ENCODE measurements at regions not wholly inside any gene's neighbourhood (a gene's known extent, or its start where the extent isn't known, plus 50 kb on each side); places are given as distances from the start of the nearest gene placed in this dataset.

DNA sequence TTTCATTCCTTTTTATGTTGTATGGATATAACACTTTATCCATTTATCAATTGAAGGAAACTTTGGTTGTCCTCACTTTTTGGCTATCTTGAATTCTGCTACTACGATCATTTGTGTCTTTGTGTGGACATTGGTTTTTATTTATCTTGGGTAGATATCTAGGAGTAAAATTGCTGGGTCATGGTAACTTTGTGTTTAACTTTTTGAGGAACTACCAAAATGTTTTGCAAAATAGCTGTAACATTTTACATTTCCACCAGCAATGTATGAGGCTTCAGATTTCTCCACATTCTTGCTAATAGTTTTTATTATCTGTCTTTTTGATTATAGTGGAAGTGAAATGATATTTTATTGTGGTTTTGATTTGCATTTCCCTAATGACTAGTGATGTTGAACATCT, 55.6 kb downstream of the TLNRD1 start (continued):
- TF ChIP-seq MAFK (IDR thresholded peaks at IDR 0.05; ENCODE audit: low read length) (peak; percentile 49; the same call in 1 of the 2 replicates), SMARCC2 (IDR thresholded peaks at IDR 0.05; ENCODE audit: low read depth) (peak; percentile 60; the same call in 1 of the 2 replicates), PRMT5 (CRISPR knock-in tag; IDR thresholded peaks at IDR 0.05) (no peak), BACH1 (tag; IDR thresholded peaks at IDR 0.05) (peak; percentile 83), GTF3C2 (IDR thresholded peaks at IDR 0.05; ENCODE audit: borderline replicate concordance, extremely low read depth, insufficient read length) (no peak), SMARCA4 (IDR thresholded peaks at IDR 0.05) (peak; percentile 38; the same call in 1 of the 2 replicates), HMG20A (CRISPR knock-in tag; conservative IDR thresholded peaks at IDR 0.05) (no peak), SMARCE1 (IDR thresholded peaks at IDR 0.05) (peak; percentile 65; the same call in 1 of the 2 replicates), MAFG (tag; conservative IDR thresholded peaks at IDR 0.05) (peak; percentile 93), FOXJ3 (CRISPR knock-in tag; IDR thresholded peaks at IDR 0.05) (no peak), POLR2AphosphoS5 (IDR thresholded peaks at IDR 0.05; ENCODE audit: control insufficient read depth, insufficient read depth, low read depth, low read length) (no peak), TCF7L2 (IDR thresholded peaks at IDR 0.05; ENCODE audit: low read depth, low read length) (no peak), ZBTB17 (CRISPR knock-in tag; IDR thresholded peaks at IDR 0.05) (no peak), ZNF280B (CRISPR knock-in tag; IDR thresholded peaks at IDR 0.05) (no peak), ZNF511 (CRISPR knock-in tag; IDR thresholded peaks at IDR 0.05) (no peak), ZNF584 (CRISPR knock-in tag; IDR thresholded peaks at IDR 0.05; ENCODE audit: low read depth) (no peak), TEAD2 (tag; IDR thresholded peaks at IDR 0.05) (no peak), MCM3 (IDR thresholded peaks at IDR 0.05) (no peak), YY1 (IDR thresholded peaks at IDR 0.05; ENCODE audit: borderline replicate concordance in 1 of 3, control insufficient read depth in 1 of 3, extremely low read depth in 1 of 3, insufficient read depth in 3 of 3, insufficient read length in 1 of 3, insufficient replicate concordance in 2 of 3, low read depth in 1 of 3, low read length in 2 of 3) (no peak), ETV6 (IDR thresholded peaks at IDR 0.05; ENCODE audit: borderline replicate concordance in 1 of 2, low read depth in 2 of 2, low read length in 1 of 2) (no peak), ETV6 (CRISPR knock-in tag; IDR thresholded peaks at IDR 0.05; ENCODE audit: borderline replicate concordance) (no peak), ZBTB7A (IDR thresholded peaks at IDR 0.05; ENCODE audit: borderline replicate concordance, control insufficient read depth, low read depth, low read length) (no peak), NUFIP1 (IDR thresholded peaks at IDR 0.05; ENCODE audit: partially characterized antibody) (no peak), ZNF316 (IDR thresholded peaks at IDR 0.05) (peak; percentile 84), NFE2L1 (tag; IDR thresholded peaks at IDR 0.05; ENCODE audit: borderline replicate concordance, low read depth) (peak; percentile 69), NFE2 (IDR thresholded peaks at IDR 0.05; ENCODE audit: low read depth) (peak; percentile 94), ZKSCAN3 (CRISPR knock-in tag; IDR thresholded peaks at IDR 0.05) (no peak)
